ENCODE measurements at regions not wholly inside any gene's neighbourhood (a gene's known extent, or its start where the extent isn't known, plus 50 kb on each side); places are given as distances from the start of the nearest gene placed in this dataset.

DNA sequence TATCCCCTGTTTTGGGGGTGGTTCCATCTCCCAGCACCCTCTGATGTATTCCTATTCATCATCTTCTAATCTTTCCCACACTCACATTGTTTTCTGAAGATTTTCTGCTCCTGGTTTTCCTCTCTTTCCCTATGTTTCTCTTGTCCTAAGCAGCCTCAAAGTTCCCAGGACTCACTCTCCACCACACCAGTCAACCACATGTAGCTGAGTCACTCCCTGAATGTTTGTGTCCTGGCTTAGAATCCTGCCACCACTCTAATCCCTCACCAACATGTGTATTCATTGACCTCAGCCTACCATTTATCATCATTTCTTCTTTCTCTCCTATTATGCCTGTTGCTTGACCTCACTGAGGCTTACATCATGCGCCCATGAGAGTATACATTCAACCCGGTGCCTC is 282.4 kb upstream of the ADAMTS16 start:
- Histone ChIP-seq H3K27ac (no peak overlapping the region), H3K36me3 (ENCODE audit: control insufficient read depth, insufficient read depth, low read length) (no peaks in the 10 kb centered on the region), H3K79me2 (no peaks in the 10 kb centered on the region), H3K27me3 (ENCODE audit: control insufficient read depth, insufficient read depth, low read length) (no peaks in the 10 kb centered on the region), H2AFZ (no peak overlapping the region), H3K9me3 (ENCODE audit: control insufficient read depth, low read length) (no peaks in the 10 kb centered on the region), H3K9ac (no peak overlapping the region), H3K4me1 (no peaks in the 10 kb centered on the region), H3K4me3 (ENCODE audit: low read depth, low read length) (no peak overlapping the region), H3K4me2 (ENCODE audit: low read length) (no peak overlapping the region)
- TF ChIP-seq, protein P1, sequence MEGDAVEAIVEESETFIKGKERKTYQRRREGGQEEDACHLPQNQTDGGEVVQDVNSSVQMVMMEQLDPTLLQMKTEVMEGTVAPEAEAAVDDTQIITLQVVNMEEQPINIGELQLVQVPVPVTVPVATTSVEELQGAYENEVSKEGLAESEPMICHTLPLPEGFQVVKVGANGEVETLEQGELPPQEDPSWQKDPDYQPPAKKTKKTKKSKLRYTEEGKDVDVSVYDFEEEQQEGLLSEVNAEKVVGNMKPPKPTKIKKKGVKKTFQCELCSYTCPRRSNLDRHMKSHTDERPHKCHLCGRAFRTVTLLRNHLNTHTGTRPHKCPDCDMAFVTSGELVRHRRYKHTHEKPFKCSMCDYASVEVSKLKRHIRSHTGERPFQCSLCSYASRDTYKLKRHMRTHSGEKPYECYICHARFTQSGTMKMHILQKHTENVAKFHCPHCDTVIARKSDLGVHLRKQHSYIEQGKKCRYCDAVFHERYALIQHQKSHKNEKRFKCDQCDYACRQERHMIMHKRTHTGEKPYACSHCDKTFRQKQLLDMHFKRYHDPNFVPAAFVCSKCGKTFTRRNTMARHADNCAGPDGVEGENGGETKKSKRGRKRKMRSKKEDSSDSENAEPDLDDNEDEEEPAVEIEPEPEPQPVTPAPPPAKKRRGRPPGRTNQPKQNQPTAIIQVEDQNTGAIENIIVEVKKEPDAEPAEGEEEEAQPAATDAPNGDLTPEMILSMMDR (IDR thresholded peaks at IDR 0.05): no peak

DNA sequence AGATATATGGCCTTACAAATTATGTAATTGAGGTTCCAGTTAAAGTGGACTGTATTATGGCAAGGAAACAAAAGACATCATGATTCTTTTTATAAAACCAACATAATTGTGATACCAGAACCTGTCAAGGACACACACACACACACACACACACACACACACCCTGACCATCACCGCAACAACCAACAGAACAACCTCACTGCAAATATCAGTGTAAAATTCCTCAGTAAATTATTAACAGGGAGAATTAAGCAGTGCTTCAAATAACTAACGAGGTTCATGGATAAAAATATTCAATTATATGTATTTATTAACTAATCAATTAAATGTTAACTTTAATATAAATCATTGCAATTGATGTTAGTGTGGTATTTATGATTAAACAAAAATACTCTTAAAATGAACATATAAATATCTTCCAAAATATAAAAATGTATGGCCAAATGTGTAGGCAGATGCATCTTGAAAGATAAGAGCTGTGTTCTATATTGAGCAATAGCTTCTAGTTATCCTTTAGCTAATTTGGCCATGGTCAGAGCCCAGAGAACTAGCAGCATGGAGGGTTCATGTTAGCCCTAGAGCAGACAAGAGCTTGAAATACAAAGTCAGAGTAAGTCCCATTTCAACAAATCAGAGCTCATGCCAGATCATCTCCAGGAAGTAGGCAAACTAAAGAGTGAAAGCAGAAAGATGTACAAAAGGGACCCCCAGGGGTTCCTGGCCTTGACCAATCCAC is 280.5 kb upstream of the ADAMTS16 start:
- no peak overlapping the region for H3K9ac ChIP-seq
- no peaks in the 10 kb centered on the region for H3K36me3 ChIP-seq (ENCODE audit: control insufficient read depth, insufficient read depth, low read length)
- no peaks in the 10 kb centered on the region for H3K4me1 ChIP-seq
- no peak overlapping the region for H3K4me2 ChIP-seq (ENCODE audit: low read length)
- H3K9me3 ChIP-seq (ENCODE audit: control insufficient read depth, low read length): no peaks in the 10 kb centered on the region
- H3K27me3 ChIP-seq (ENCODE audit: control insufficient read depth, insufficient read depth, low read length): no peaks in the 10 kb centered on the region
- TF ChIP-seq, protein P1 (IDR thresholded peaks at IDR 0.05): no peak
- no peaks in the 10 kb centered on the region for H3K79me2 ChIP-seq
- H3K4me3 ChIP-seq (ENCODE audit: low read depth, low read length): no peak overlapping the region
- H3K27ac ChIP-seq: no peak overlapping the region
- H2AFZ ChIP-seq: no peak overlapping the region

DNA sequence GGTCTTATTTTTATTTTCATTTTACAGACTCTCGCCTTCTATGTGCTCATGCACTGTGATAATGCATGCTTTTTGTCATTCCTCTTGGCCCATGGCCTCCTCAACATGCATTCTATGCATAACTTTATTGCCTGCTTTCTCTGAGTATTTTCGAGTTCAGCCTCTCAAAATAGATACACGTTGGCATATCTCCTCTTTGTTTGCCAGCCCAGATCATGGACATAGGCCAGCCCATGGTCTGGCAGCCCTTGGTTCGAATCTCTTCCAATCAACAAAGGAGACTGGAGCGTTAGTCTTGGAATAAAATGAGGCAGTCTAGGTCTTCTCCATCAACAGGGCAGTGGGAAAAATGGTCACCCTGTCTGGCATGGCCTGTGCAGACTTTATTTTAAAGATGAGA is 279.5 kb upstream of the ADAMTS16 start:
- no peak overlapping the region for H3K4me3 ChIP-seq (ENCODE audit: low read depth, low read length)
- no peaks in the 10 kb centered on the region for H3K36me3 ChIP-seq (ENCODE audit: control insufficient read depth, insufficient read depth, low read length)
- no peak overlapping the region for H3K4me2 ChIP-seq (ENCODE audit: low read length)
- no peaks in the 10 kb centered on the region for H3K79me2 ChIP-seq
- H3K9ac ChIP-seq: no peak overlapping the region
- H3K27me3 ChIP-seq (ENCODE audit: control insufficient read depth, insufficient read depth, low read length): no peaks in the 10 kb centered on the region
- no peaks in the 10 kb centered on the region for H3K4me1 ChIP-seq
- H3K27ac ChIP-seq: no peak overlapping the region
- TF ChIP-seq, protein P1 (IDR thresholded peaks at IDR 0.05): no peak
- H3K9me3 ChIP-seq (ENCODE audit: control insufficient read depth, low read length): no peaks in the 10 kb centered on the region
- no peak overlapping the region for H2AFZ ChIP-seq

DNA sequence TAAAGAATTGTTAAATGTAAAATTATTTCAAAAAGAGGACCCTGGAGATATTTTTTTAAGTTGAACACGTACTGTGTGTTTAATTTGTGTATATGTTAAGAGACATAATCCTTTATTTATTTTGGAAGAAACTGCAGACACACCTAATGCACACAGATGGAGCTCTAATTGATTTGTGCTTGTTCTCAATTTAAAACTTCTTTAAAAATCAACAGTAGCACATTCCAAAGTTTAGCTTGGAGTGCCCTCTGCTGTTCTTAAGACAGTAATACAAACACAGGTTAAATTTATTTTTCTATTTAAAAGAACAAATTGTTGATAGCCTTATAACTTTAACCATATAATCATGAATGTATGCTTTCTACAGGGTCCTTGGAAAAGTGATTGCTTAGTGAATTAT is 277.6 kb upstream of the ADAMTS16 start:
- Histone ChIP-seq H3K4me3 (ENCODE audit: low read depth, low read length) (no peak overlapping the region), H3K9ac (no peak overlapping the region), H3K4me2 (ENCODE audit: low read length) (no peak overlapping the region), H3K27ac (no peak overlapping the region), H2AFZ (no peak overlapping the region), H3K79me2 (no peaks in the 10 kb centered on the region), H3K4me1 (no peaks in the 10 kb centered on the region), H3K9me3 (ENCODE audit: control insufficient read depth, low read length) (no peaks in the 10 kb centered on the region), H3K36me3 (ENCODE audit: control insufficient read depth, insufficient read depth, low read length) (no peaks in the 10 kb centered on the region), H3K27me3 (ENCODE audit: control insufficient read depth, insufficient read depth, low read length) (no peaks in the 10 kb centered on the region)
- TF ChIP-seq, protein P1 (IDR thresholded peaks at IDR 0.05): no peak

DNA sequence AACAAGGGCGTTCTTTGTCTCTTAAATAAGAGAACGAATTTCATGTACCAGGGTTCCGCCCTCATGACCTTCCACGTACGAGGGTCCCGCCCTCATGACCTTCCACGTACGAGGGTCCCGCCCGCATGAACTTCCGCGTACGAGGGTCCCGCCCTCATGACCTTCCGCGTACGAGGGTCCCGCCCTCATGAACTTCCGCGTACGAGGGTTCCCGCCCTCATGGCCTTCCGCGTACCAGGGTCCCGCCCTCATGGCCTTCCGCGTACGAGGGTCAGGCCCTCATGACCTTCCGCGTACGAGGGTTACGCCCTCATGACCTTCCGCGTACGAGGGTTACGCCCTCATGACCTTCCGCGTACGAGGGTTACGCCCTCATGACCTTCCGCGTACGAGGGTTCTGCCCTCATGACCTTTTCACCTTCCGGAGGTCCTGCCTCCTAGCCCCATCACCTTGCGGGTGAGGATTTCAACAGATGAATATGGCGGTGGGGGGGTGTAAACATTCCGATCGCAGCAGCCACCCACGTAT is 273.9 kb upstream of the ADAMTS16 start:
- no peaks in the 10 kb centered on the region for H3K36me3 ChIP-seq (ENCODE audit: control insufficient read depth, insufficient read depth, low read length)
- H3K79me2 ChIP-seq: no peaks in the 10 kb centered on the region
- H2AFZ ChIP-seq: no peak overlapping the region
- H3K27me3 ChIP-seq (ENCODE audit: control insufficient read depth, insufficient read depth, low read length): no peaks in the 10 kb centered on the region
- no peaks in the 10 kb centered on the region for H3K9me3 ChIP-seq (ENCODE audit: control insufficient read depth, low read length)
- TF ChIP-seq, protein P1 (IDR thresholded peaks at IDR 0.05): no peak
- H3K4me1 ChIP-seq: no peaks in the 10 kb centered on the region
- H3K9ac ChIP-seq: no peak overlapping the region
- H3K27ac ChIP-seq: no peak overlapping the region
- no peak overlapping the region for H3K4me3 ChIP-seq (ENCODE audit: low read depth, low read length)
- H3K4me2 ChIP-seq (ENCODE audit: low read length): no peak overlapping the region
